Endothelial cell of umbilical vein (primary cell): ENCODE measurements at regions not wholly inside any gene's neighbourhood (a gene's known extent, or its start where the extent isn't known, plus 50 kb on each side); places are given as distances from the start of the nearest gene placed in this dataset.

Experiments used
- BruUV-seq: library from RNA; stranded (reverse); fragments of 400-500 nt; replicated peaks from 2 replicates; lab custom pipeline; 2021; lab: Mats Ljungman, UMichigan
- CTCF ChIA-PET: fragments of 300-600, 350-600 bp; sonication (Branson Sonifier 250); formaldehyde crosslinking; loops from one replicate; lab custom pipeline; 2021; ENCODE audit warnings: antibody characterized with exemption, inconsistent platforms; lab: Charles Lee
- POLR2A ChIA-PET: fragments of 300-600, 350-600 bp; sonication (Branson Sonifier 250); formaldehyde crosslinking; loops from one replicate; lab custom pipeline; 2021; ENCODE audit warnings: antibody characterized with exemption, inconsistent platforms; lab: Charles Lee
- DNase-seq: peaks from one replicate; pipeline ENCODE4 v3.0.0-alpha.2; 2011; ENCODE audit warnings: low read depth, low spot score
- FAIRE-seq: peaks from 2 replicates; lab custom pipeline; 2011; peaks lifted over from hg19 to GRCh38; lab: Jason Lieb, UNC
- H2AFZ ChIP-seq: 2 replicates; pipeline ENCODE4 v1.6.0; 2012; ENCODE audit warnings: low read depth, low read length, control low read depth, inconsistent platforms
- H3K27ac ChIP-seq: 2 replicates; pipeline ENCODE4 v1.5.1; 2011; ENCODE audit warnings: low read depth, mild to moderate bottlenecking, control low read depth, low read length, moderate library complexity; ENCODE audit not compliant: insufficient read depth
- H3K27me3 ChIP-seq, 2 experiments: 2 replicates each; pipeline versions ENCODE4 v1.6.0 to v1.6.1; 2011; ENCODE audit warnings: low read length in 2 of 2, mixed read lengths in 1 of 2; ENCODE audit not compliant: control insufficient read depth in 2 of 2, insufficient read depth in 2 of 2
- H3K36me3 ChIP-seq, 2 experiments: 2 replicates in 1 of 2; 3 replicates in 1 of 2; pipeline ENCODE4 v1.5.1; 2011; ENCODE audit warnings: low read length in 2 of 2, mild to moderate bottlenecking in 1 of 2, moderate library complexity in 1 of 2; ENCODE audit not compliant: control insufficient read depth in 2 of 2, insufficient read depth in 2 of 2; ENCODE audit errors: extremely low read depth in 1 of 2
- H3K4me1 ChIP-seq: 3 replicates; pipeline ENCODE4 v1.5.1; 2011; ENCODE audit warnings: mild to moderate bottlenecking, low read length; ENCODE audit not compliant: control insufficient read depth, insufficient read depth; ENCODE audit errors: extremely low read depth
- H3K4me2 ChIP-seq: 2 replicates; pipeline ENCODE4 v1.6.1; 2011; ENCODE audit warnings: low read length, control low read depth, mixed read lengths; ENCODE audit not compliant: insufficient read depth
- H3K4me3 ChIP-seq, 3 experiments: fragments of 200-600 bp in 1 of 3; sonication (generic), shearing (Covaris generic) in 1 of 3; replicated peaks in 1 of 3; 2 replicates each; pipeline ENCODE4 v1.5.1; 2011 to 2016; ENCODE audit warnings: control low read depth in 3 of 3, low read length in 3 of 3, mild to moderate bottlenecking in 2 of 3, inconsistent platforms in 1 of 3, low read depth in 1 of 3, moderate library complexity in 1 of 3; ENCODE audit not compliant: insufficient read depth in 1 of 3
- H3K79me2 ChIP-seq: 2 replicates; pipeline ENCODE4 v1.6.0; 2012; ENCODE audit warnings: low read length, inconsistent platforms; ENCODE audit not compliant: control insufficient read depth, insufficient read depth
- H3K9ac ChIP-seq: replicated peaks from 2 replicates; pipeline ENCODE3; 2011; ENCODE audit warnings: low read length, control low read depth; ENCODE audit not compliant: insufficient read depth; ENCODE audit errors: extremely low read depth
- H3K9me1 ChIP-seq: replicated peaks from 3 replicates; pipeline ENCODE4 v1.6.0; 2011; ENCODE audit warnings: mild to moderate bottlenecking, low read length; ENCODE audit not compliant: control insufficient read depth, insufficient read depth; ENCODE audit errors: extremely low read depth
- H3K9me3 ChIP-seq: replicated peaks from 2 replicates; pipeline ENCODE4 v1.5.1; 2012; ENCODE audit warnings: low read length, inconsistent platforms; ENCODE audit not compliant: control insufficient read depth, insufficient read depth
- H4K20me1 ChIP-seq: replicated peaks from 2 replicates; pipeline ENCODE3; 2011; ENCODE audit warnings: mild to moderate bottlenecking, low read length; ENCODE audit not compliant: control insufficient read depth, insufficient read depth; ENCODE audit errors: extremely low read depth
- EZH2 ChIP-seq: IDR thresholded peaks from 2 replicates; pipeline ENCODE4 v1.6.1; 2012; ENCODE audit warnings: borderline replicate concordance, low read depth, mild to moderate bottlenecking, moderate library complexity, low read length, inconsistent platforms; ENCODE audit not compliant: severe bottlenecking
- FOS ChIP-seq: IDR thresholded peaks from 2 replicates; pipeline ENCODE4 v1.6.1; 2011; ENCODE audit warnings: mild to moderate bottlenecking, low read length, moderate library complexity, borderline replicate concordance; ENCODE audit not compliant: insufficient read depth
- GATA2 ChIP-seq: IDR thresholded peaks from 2 replicates; pipeline ENCODE4 v1.7.0; 2011; ENCODE audit warnings: low read depth, mild to moderate bottlenecking, moderate library complexity, mixed read lengths, low read length; ENCODE audit not compliant: insufficient read length, insufficient read depth
- JUN ChIP-seq: IDR thresholded peaks from 2 replicates; pipeline ENCODE4 v1.6.1; 2011; ENCODE audit warnings: borderline replicate concordance, low read depth; ENCODE audit not compliant: insufficient read length, insufficient read depth
- MYC ChIP-seq: IDR thresholded peaks from one replicate; pipeline ENCODE4 v1.6.1; 2011; ENCODE audit warnings: mild to moderate bottlenecking, low read depth, low read length
- POLR2A ChIP-seq: IDR thresholded peaks from 2 replicates; pipeline ENCODE4 v1.6.1; 2012; ENCODE audit warnings: low read depth, mild to moderate bottlenecking, control low read depth, low read length
- POLR2AphosphoS5 ChIP-seq: IDR thresholded peaks from 2 replicates; pipeline ENCODE4 v1.6.1; 2012; ENCODE audit warnings: low read depth, mild to moderate bottlenecking, control low read depth, low read length, moderate library complexity; ENCODE audit not compliant: insufficient read depth
- dilution Hi-C: fragments of 300-500 bp; cut with MboI; formaldehyde crosslinking; loops from one replicate; pipeline ENCODE4 v1.15.0; 2019; ENCODE audit warnings: low sequenced_read_pairs; ENCODE audit not compliant: extremely low pct_ligation_motif_present
- intact Hi-C: fragments of 100-400 bp; cut with micrococcal nuclease; formaldehyde crosslinking; loops from one replicate; pipeline ENCODE4 v1.10.0; 2022
- TF ChIP-seq, protein P1 (sequence below): IDR thresholded peaks from 2 replicates; pipeline ENCODE4 v1.6.1; 2011; ENCODE audit not compliant: insufficient read depth, insufficient read length
- TF ChIP-seq, protein P2 (sequence below), 2 donors: IDR thresholded peaks; 1 replicate in 1 of 2; 2 replicates in 1 of 2; pipeline ENCODE4 v1.5.1; 2011; ENCODE audit warnings: low read length in 2 of 2, mild to moderate bottlenecking in 2 of 2, moderate library complexity in 2 of 2, control low read depth in 1 of 2, inconsistent platforms in 1 of 2, low read depth in 1 of 2; ENCODE audit not compliant: insufficient read depth in 1 of 2; ENCODE audit errors: extremely low read depth in 1 of 2

DNA sequence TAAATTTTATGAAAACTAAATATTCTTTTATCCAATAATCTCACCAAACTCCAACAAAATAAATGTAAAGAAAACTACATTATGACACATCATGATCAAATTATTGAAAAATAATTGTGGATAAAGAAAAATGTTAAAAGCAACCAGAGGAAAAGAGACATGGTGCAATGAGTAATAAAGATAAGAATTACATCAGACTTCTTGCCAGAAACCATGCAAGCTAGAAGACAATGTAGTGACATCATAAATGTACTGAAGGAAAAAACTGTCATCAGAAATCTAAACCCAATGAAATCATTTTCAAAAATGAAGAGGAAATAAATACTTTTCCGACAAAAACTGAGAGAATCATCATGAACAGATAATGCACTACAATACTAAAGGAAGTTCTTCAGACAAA, 135.9 kb upstream of the EOLA2 start:
- CTCF ChIA-PET: no interaction called here
- H3K4me1 ChIP-seq: no peaks in the 10 kb centered on the region
- DNase-seq (no peak), FAIRE-seq (no peak)
- no peaks in the 10 kb centered on the region for H3K27me3 ChIP-seq
- dilution Hi-C loops (no loop called here), intact Hi-C loops (no loop called here)
- no peak overlapping the region for H3K27ac ChIP-seq
- no TSS peak for BruUV-seq
- TF ChIP-seq JUN: no peak
- TF ChIP-seq, protein P1, sequence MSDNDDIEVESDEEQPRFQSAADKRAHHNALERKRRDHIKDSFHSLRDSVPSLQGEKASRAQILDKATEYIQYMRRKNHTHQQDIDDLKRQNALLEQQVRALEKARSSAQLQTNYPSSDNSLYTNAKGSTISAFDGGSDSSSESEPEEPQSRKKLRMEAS: no peak
- no peaks in the 10 kb centered on the region for H3K9me1 ChIP-seq
- no peak overlapping the region for H3K9ac ChIP-seq
- POLR2A ChIA-PET: no interaction called here
- no peak overlapping the region for H3K4me3 ChIP-seq
- H3K36me3 ChIP-seq: no peaks in the 10 kb centered on the region
- H4K20me1 ChIP-seq: no peaks in the 10 kb centered on the region
- no peaks in the 10 kb centered on the region for H3K9me3 ChIP-seq
- no peak overlapping the region for H3K4me2 ChIP-seq
- H3K79me2 ChIP-seq: no peaks in the 10 kb centered on the region
- H2AFZ ChIP-seq: no peak overlapping the region

- H2AFZ ChIP-seq: no peak overlapping the region
- FAIRE-seq (no peak), DNase-seq (no peak)
- TF ChIP-seq, protein P1: no peak
- TF ChIP-seq FOS (no peak), GATA2 (no peak), EZH2 (no peak), POLR2A (no peak), MYC (no peak), POLR2AphosphoS5 (no peak), JUN (no peak)
- TF ChIP-seq, protein P2, sequence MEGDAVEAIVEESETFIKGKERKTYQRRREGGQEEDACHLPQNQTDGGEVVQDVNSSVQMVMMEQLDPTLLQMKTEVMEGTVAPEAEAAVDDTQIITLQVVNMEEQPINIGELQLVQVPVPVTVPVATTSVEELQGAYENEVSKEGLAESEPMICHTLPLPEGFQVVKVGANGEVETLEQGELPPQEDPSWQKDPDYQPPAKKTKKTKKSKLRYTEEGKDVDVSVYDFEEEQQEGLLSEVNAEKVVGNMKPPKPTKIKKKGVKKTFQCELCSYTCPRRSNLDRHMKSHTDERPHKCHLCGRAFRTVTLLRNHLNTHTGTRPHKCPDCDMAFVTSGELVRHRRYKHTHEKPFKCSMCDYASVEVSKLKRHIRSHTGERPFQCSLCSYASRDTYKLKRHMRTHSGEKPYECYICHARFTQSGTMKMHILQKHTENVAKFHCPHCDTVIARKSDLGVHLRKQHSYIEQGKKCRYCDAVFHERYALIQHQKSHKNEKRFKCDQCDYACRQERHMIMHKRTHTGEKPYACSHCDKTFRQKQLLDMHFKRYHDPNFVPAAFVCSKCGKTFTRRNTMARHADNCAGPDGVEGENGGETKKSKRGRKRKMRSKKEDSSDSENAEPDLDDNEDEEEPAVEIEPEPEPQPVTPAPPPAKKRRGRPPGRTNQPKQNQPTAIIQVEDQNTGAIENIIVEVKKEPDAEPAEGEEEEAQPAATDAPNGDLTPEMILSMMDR (IDR thresholded peaks at IDR 0.05; ENCODE audit: extremely low read depth in 1 of 2, insufficient read depth in 1 of 2, low read depth in 1 of 2, low read length in 2 of 2): no peak
- H3K27me3 ChIP-seq: no peaks in the 10 kb centered on the region
- dilution Hi-C loops (no loop called here), intact Hi-C loops (loop anchor here (10.0 kb wide), 4 partner anchors 74 to 424 kb away; partner anchors contain the start of gene MAMLD1)
- ChIA-PET POLR2A (no interaction called here), CTCF (interaction anchor here (1.4 kb wide), 1 partner anchor 18 kb away, joined by 6 read pairs; no protein-coding TSS in a partner anchor)
- no peaks in the 10 kb centered on the region for H4K20me1 ChIP-seq
- no TSS peak for BruUV-seq
- H3K4me1 ChIP-seq: peaks cover 17% of the 10 kb centered on the region
- H3K9me1 ChIP-seq: no peaks in the 10 kb centered on the region
- no peak overlapping the region for H3K4me3 ChIP-seq
- H3K4me2 ChIP-seq: no peak overlapping the region
- H3K79me2 ChIP-seq: no peaks in the 10 kb centered on the region
- H3K27ac ChIP-seq: no peak overlapping the region
- H3K36me3 ChIP-seq: no peaks in the 10 kb centered on the region
- H3K9me3 ChIP-seq: no peaks in the 10 kb centered on the region
- no peak overlapping the region for H3K9ac ChIP-seq
Measured at GRCh38 chrX:150080497-150080896, 142.2 kb upstream of the EOLA2 start.
